ENCODE measurements at regions not wholly inside any gene's neighbourhood (a gene's known extent, or its start where the extent isn't known, plus 50 kb on each side); places are given as distances from the start of the nearest gene placed in this dataset.

DNA sequence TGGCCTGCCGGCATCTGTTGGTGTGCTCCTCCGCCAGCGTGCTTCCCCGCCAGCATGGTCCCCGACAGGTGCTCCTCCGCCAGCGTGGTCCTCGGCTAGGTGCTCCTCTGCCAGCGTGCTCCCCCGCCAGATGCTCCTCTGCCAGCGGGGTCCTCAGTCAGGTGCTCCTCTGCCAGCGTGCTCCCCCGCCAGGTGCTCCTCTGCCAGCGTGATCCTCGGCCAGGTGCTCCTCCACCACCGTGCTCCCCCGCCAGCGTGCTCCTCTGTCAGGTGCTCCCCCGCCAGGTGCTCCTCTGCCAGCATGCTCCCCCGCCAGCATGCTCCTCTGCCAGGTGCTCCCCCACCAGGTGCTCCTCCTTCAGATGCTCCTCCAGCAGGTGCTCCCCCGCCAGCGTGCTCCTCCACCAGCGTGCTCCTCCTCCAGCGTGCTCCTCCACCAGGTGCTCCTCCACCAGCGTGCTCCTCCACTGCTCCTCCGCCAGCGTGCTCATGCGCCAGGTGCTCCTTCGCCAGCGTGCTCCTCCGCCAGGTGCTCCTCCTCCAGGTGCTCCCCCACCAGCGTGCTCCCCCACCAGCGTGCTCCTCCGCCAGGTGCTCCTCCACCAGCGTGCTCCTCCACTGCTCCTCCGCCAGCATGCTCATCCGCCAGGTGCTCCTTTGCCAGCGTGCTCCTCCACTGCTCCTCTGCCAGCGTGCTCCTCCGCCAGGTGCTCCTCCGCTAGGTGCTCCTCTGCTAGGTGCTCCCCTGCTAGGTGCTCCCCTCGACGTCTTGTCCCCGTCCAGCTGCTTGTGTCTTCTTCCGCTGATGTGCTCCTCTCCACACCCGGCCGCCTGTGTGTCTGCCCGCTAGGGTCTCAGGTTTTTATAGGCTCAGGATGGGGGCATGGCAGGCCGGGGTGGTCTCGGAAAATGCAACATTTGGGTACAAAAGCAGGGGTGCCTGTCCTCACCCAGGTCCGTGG lies 223.0 kb downstream of the NRIP1 start:
- TF ChIP-seq TCF7 (IDR thresholded peaks at IDR 0.05; ENCODE audit: borderline replicate concordance) = no peak
- TF ChIP-seq PHF8 (IDR thresholded peaks at IDR 0.05; ENCODE audit: borderline replicate concordance, low read length) = no peak
- TF ChIP-seq NCOA1 (IDR thresholded peaks at IDR 0.05; ENCODE audit: low read depth) = no peak
- TF ChIP-seq HNRNPLL (IDR thresholded peaks at IDR 0.05; ENCODE audit: low read depth, low read length, poor library complexity, severe bottlenecking) = no peak
- no peak for TF ChIP-seq MBD2 (IDR thresholded peaks at IDR 0.05; ENCODE audit: borderline replicate concordance, low read depth)
- TF ChIP-seq CHCHD3 (CRISPR knock-in tag; IDR thresholded peaks at IDR 0.05) = no peak
- no peak for TF ChIP-seq EP300 (IDR thresholded peaks at IDR 0.05; ENCODE audit: low read length)
- TF ChIP-seq FOXJ3 (CRISPR knock-in tag; IDR thresholded peaks at IDR 0.05) = no peak
- no peak for TF ChIP-seq REST (IDR thresholded peaks at IDR 0.05; ENCODE audit: borderline replicate concordance)
- TF ChIP-seq REST (CRISPR knock-in tag; IDR thresholded peaks at IDR 0.05; ENCODE audit: low read depth) = no peak
- no peak for TF ChIP-seq CTCF (IDR thresholded peaks at IDR 0.05 in 2 of 3, conservative IDR thresholded peaks at IDR 0.05 in 1 of 3; ENCODE audit: insufficient read depth in 2 of 3, low read depth in 1 of 3, low read length in 3 of 3)
- no peak for TF ChIP-seq ZNF274 (IDR thresholded peaks at IDR 0.05; ENCODE audit: borderline replicate concordance, low read depth, low read length)
- TF ChIP-seq GATAD2B (IDR thresholded peaks at IDR 0.05; ENCODE audit: borderline replicate concordance) = no peak
- TF ChIP-seq LEF1 (IDR thresholded peaks at IDR 0.05) = no peak

Measured in K562 (cell line).